Stomach smooth muscle (tissue), 2 donors: ENCODE measurements at regions not wholly inside any gene's neighbourhood (a gene's known extent, or its start where the extent isn't known, plus 50 kb on each side); places are given as distances from the start of the nearest gene placed in this dataset.
"Not testable (repeated sequence)": the region's sequence is repeated elsewhere in the genome, so short reads cannot be mapped to it uniquely, and the experiment has no call there.

Experiments used
- H3K27ac ChIP-seq: one replicate; pipeline ENCODE4 v1.7.0; 2013; ENCODE audit warnings: mild to moderate bottlenecking, low read length, inconsistent platforms
- H3K27me3 ChIP-seq, 2 donors: one replicate each; pipeline ENCODE4 v1.7.0; 2013; ENCODE audit warnings: low read length in 2 of 2; ENCODE audit not compliant: insufficient read depth in 2 of 2, control insufficient read depth in 1 of 2
- H3K36me3 ChIP-seq, 2 donors: one replicate each; pipeline ENCODE4 v1.7.0; 2013; ENCODE audit warnings: low read length in 2 of 2; ENCODE audit not compliant: control insufficient read depth in 2 of 2, insufficient read depth in 2 of 2
- H3K4me1 ChIP-seq: one replicate; pipeline ENCODE4 v1.7.0; 2013; ENCODE audit warnings: low read length; ENCODE audit not compliant: control insufficient read depth, insufficient read depth
- H3K4me3 ChIP-seq, 2 donors: one replicate each; pipeline ENCODE4 v1.7.0; 2013; ENCODE audit warnings: low read length in 2 of 2
- H3K9ac ChIP-seq, 2 donors: one replicate each; pipeline ENCODE4 v1.7.0; 2013; ENCODE audit warnings: low read length in 2 of 2, mild to moderate bottlenecking in 1 of 2
- H3K9me3 ChIP-seq, 2 donors: one replicate each; pipeline ENCODE4 v1.7.0; 2013; ENCODE audit warnings: low read length in 2 of 2; ENCODE audit not compliant: control insufficient read depth in 2 of 2
- donor health status: healthy.
- donor health status: Pancreatic carcinoma.

GRCh38 chr14:89678768-89679167 is 261.7 kb upstream of the FOXN3 start:
- Histone ChIP-seq H3K4me1 (no peaks in the 10 kb centered on the region), H3K27me3 (no peaks in the 10 kb centered on the region), H3K4me3 (no peak overlapping the region), H3K9me3 (no peaks in the 10 kb centered on the region), H3K36me3 (no peaks in the 10 kb centered on the region), H3K27ac (no peak overlapping the region), H3K9ac (no peak overlapping the region)

GRCh38 chr14:89675590-89675989 is 258.6 kb upstream of the FOXN3 start:
- H3K4me3 ChIP-seq: no peak overlapping the region
- no peaks in the 10 kb centered on the region for H3K9me3 ChIP-seq
- no peaks in the 10 kb centered on the region for H3K36me3 ChIP-seq
- H3K27me3 ChIP-seq: no peaks in the 10 kb centered on the region
- H3K4me1 ChIP-seq: no peaks in the 10 kb centered on the region
- no peak overlapping the region for H3K9ac ChIP-seq
- no peak overlapping the region for H3K27ac ChIP-seq

- Histone ChIP-seq H3K36me3 (no peaks in the 10 kb centered on the region), H3K4me1 (no peaks in the 10 kb centered on the region), H3K9me3 (no peaks in the 10 kb centered on the region)
Observed at GRCh38 chr14:89674936-89675335, 257.9 kb upstream of the FOXN3 start.

GRCh38 chr14:89674240-89674639 is 257.2 kb upstream of the FOXN3 start:
- Histone ChIP-seq H3K4me3 (no peak overlapping the region), H3K27ac (no peak overlapping the region), H3K4me1 (no peaks in the 10 kb centered on the region), H3K9ac (no peak overlapping the region), H3K9me3 (no peaks in the 10 kb centered on the region), H3K36me3 (no peaks in the 10 kb centered on the region), H3K27me3 (no peaks in the 10 kb centered on the region)

More at GRCh38 chr14:89674936-89675335, 257.9 kb upstream of the FOXN3 start:
- Histone ChIP-seq H3K27me3 (no peaks in the 10 kb centered on the region), H3K27ac (no peak overlapping the region), H3K9ac (no peak overlapping the region), H3K4me3 (no peak overlapping the region)

GRCh38 chr14:89673512-89674225 is 256.6 kb upstream of the FOXN3 start:
- H3K36me3 ChIP-seq: no peaks in the 10 kb centered on the region
- no peaks in the 10 kb centered on the region for H3K27me3 ChIP-seq
- no peaks in the 10 kb centered on the region for H3K9me3 ChIP-seq
- no peak overlapping the region for H3K27ac ChIP-seq
- no peaks in the 10 kb centered on the region for H3K4me1 ChIP-seq
- H3K9ac ChIP-seq: no peak overlapping the region
- H3K4me3 ChIP-seq: no peak overlapping the region

- Histone ChIP-seq H3K36me3 (no peaks in the 10 kb centered on the region), H3K9me3 (no peaks in the 10 kb centered on the region), H3K4me1 (no peaks in the 10 kb centered on the region), H3K9ac (no peak overlapping the region), H3K4me3 (no peak overlapping the region), H3K27ac (no peak overlapping the region), H3K27me3 (no peaks in the 10 kb centered on the region)
Observed at GRCh38 chr14:89672636-89673511, 255.8 kb upstream of the FOXN3 start.

GRCh38 chr14:89669193-89669592 is 252.2 kb upstream of the FOXN3 start:
- Histone ChIP-seq H3K4me3 (no peak overlapping the region), H3K4me1 (no peaks in the 10 kb centered on the region), H3K27ac (no peak overlapping the region)

GRCh38 chr14:89667983-89668382 is 250.9 kb upstream of the FOXN3 start:
- Histone ChIP-seq H3K9me3 (no peaks in the 10 kb centered on the region), H3K9ac (no peak overlapping the region), H3K27ac (no peak overlapping the region), H3K4me1 (no peaks in the 10 kb centered on the region), H3K4me3 (no peak overlapping the region), H3K36me3 (no peaks in the 10 kb centered on the region), H3K27me3 (no peaks in the 10 kb centered on the region)

More at GRCh38 chr14:89669193-89669592, 252.2 kb upstream of the FOXN3 start:
- Histone ChIP-seq H3K9me3 (no peaks in the 10 kb centered on the region), H3K27me3 (no peaks in the 10 kb centered on the region), H3K36me3 (no peaks in the 10 kb centered on the region), H3K9ac (no peak overlapping the region)

GRCh38 chr14:89665300-89666081 is 248.5 kb upstream of the FOXN3 start:
- H3K27ac ChIP-seq, H3K36me3 ChIP-seq: not testable (repeated sequence)

GRCh38 chr14:89661392-89661791 is 244.4 kb upstream of the FOXN3 start:
- H3K4me1 ChIP-seq: peaks cover 7% of the 10 kb centered on the region
- no peaks in the 10 kb centered on the region for H3K9me3 ChIP-seq
- no peak overlapping the region for H3K9ac ChIP-seq
- no peak overlapping the region for H3K4me3 ChIP-seq
- no peaks in the 10 kb centered on the region for H3K27me3 ChIP-seq
- H3K27ac ChIP-seq: no peak overlapping the region
- H3K36me3 ChIP-seq: no peaks in the 10 kb centered on the region

More at GRCh38 chr14:89665300-89666081, 248.5 kb upstream of the FOXN3 start:
- not testable (repeated sequence) for H3K9me3 ChIP-seq, H3K27me3 ChIP-seq, H3K4me1 ChIP-seq, H3K9ac ChIP-seq, H3K4me3 ChIP-seq
